ENCODE measurements at regions not wholly inside any gene's neighbourhood (a gene's known extent, or its start where the extent isn't known, plus 50 kb on each side); places are given as distances from the start of the nearest gene placed in this dataset.

GRCh38 chr6:139904158-139904533 is 529.7 kb upstream of the CITED2 start:
- no peak for TF ChIP-seq CTCF (IDR thresholded peaks at IDR 0.05; ENCODE audit: insufficient read depth, low read length, poor library complexity, severe bottlenecking)
- no peak for TF ChIP-seq EZH2phosphoT487 (conservative IDR thresholded peaks at IDR 0.05; ENCODE audit: low read length)
